Neural crest cell (in vitro differentiated cells): ENCODE measurements at regions not wholly inside any gene's neighbourhood (a gene's known extent, or its start where the extent isn't known, plus 50 kb on each side); places are given as distances from the start of the nearest gene placed in this dataset.

Experiments
- DNase-seq: peaks from one replicate; pipeline ENCODE4 v3.0.0; 2021; ENCODE audit warnings: low read depth, mixed read lengths, low spot score
- H3K27ac Mint-ChIP-seq: one replicate; pipeline ENCODE4 v1.8.0; 2021; ENCODE audit warnings: mild to moderate bottlenecking, mixed read lengths; ENCODE audit not compliant: unreplicated experiment
- H3K27me3 Mint-ChIP-seq: 2 replicates; pipeline ENCODE4 v1.8.0; 2021; ENCODE audit warnings: low read depth, mild to moderate bottlenecking, mixed read lengths
- H3K36me3 Mint-ChIP-seq: 2 replicates; pipeline ENCODE4 v1.8.0; 2021; ENCODE audit warnings: low read depth, mild to moderate bottlenecking, mixed read lengths
- H3K4me1 Mint-ChIP-seq: 2 replicates; pipeline ENCODE4 v1.8.0; 2021; ENCODE audit warnings: mixed read lengths
- H3K4me3 Mint-ChIP-seq: one replicate; pipeline ENCODE4 v1.8.0; 2021; ENCODE audit warnings: mild to moderate bottlenecking, mixed read lengths
- H3K9me3 Mint-ChIP-seq: 2 replicates; pipeline ENCODE4 v1.8.0; 2021; ENCODE audit warnings: mixed read lengths
- CTCF ChIP-seq: fragments of 200-600 bp; sonication (generic); conservative IDR thresholded peaks from 2 replicates; pipeline ENCODE4 v1.5.0; 2021; ENCODE audit warnings: antibody characterized with exemption, mild to moderate bottlenecking

GRCh38 chr9:91045041-91045440, 243.4 kb downstream of the SYK start:
- Mint-ChIP-seq H3K27ac (no peak overlapping the region), H3K27me3 (peaks cover 10% of the 10 kb centered on the region), H3K4me1 (peaks cover 10% of the 10 kb centered on the region), H3K36me3 (no peaks in the 10 kb centered on the region), H3K4me3 (no peak overlapping the region), H3K9me3 (no peaks in the 10 kb centered on the region)
- no peak for TF ChIP-seq CTCF
- no peak for DNase-seq

- H3K4me1 Mint-ChIP-seq, result peaks cover 10% of the 10 kb centered on the region
- no peak for TF ChIP-seq CTCF
- H3K4me3 Mint-ChIP-seq, result no peak overlapping the region
- no peak for DNase-seq
- no peaks in the 10 kb centered on the region for H3K9me3 Mint-ChIP-seq
- peaks cover 17% of the 10 kb centered on the region for H3K27me3 Mint-ChIP-seq
- H3K36me3 Mint-ChIP-seq, result no peaks in the 10 kb centered on the region
- no peak overlapping the region for H3K27ac Mint-ChIP-seq
Observed at GRCh38 chr9:91047529-91047928, 245.9 kb downstream of the SYK start.

GRCh38 chr9:91047993-91048607, 246.5 kb downstream of the SYK start:
- Mint-ChIP-seq H3K36me3 (no peaks in the 10 kb centered on the region), H3K27me3 (peaks cover 21% of the 10 kb centered on the region), H3K27ac (no peak overlapping the region), H3K4me1 (peaks cover 10% of the 10 kb centered on the region), H3K4me3 (no peak overlapping the region), H3K9me3 (no peaks in the 10 kb centered on the region)
- TF ChIP-seq CTCF, result no peak
- DNase-seq, result no peak

- no peak for DNase-seq
- Mint-ChIP-seq H3K4me1 (peaks cover 10% of the 10 kb centered on the region), H3K36me3 (no peaks in the 10 kb centered on the region), H3K9me3 (no peaks in the 10 kb centered on the region), H3K27ac (no peak overlapping the region), H3K4me3 (no peak overlapping the region), H3K27me3 (peaks cover 21% of the 10 kb centered on the region)
- TF ChIP-seq CTCF, result no peak
Observed at GRCh38 chr9:91048749-91049148, 247.1 kb downstream of the SYK start.

- Mint-ChIP-seq H3K9me3 (no peaks in the 10 kb centered on the region), H3K4me1 (peaks cover 3% of the 10 kb centered on the region), H3K4me3 (no peak overlapping the region), H3K27ac (no peak overlapping the region), H3K27me3 (peaks cover 11% of the 10 kb centered on the region), H3K36me3 (no peaks in the 10 kb centered on the region)
- no peak for TF ChIP-seq CTCF
- DNase-seq, result no peak
Observed at GRCh38 chr9:91053824-91054223, 252.2 kb downstream of the SYK start.

- no peak for TF ChIP-seq CTCF
- no peaks in the 10 kb centered on the region for H3K9me3 Mint-ChIP-seq
Observed at GRCh38 chr9:91055845-91056244, 254.2 kb downstream of the SYK start.

More at GRCh38 chr9:91055845-91056244, 254.2 kb downstream of the SYK start:
- Mint-ChIP-seq H3K4me1 (no peaks in the 10 kb centered on the region), H3K36me3 (no peaks in the 10 kb centered on the region), H3K27ac (no peak overlapping the region), H3K4me3 (no peak overlapping the region), H3K27me3 (peaks cover 6% of the 10 kb centered on the region)
- DNase-seq, result no peak
